Fibroblast of lung (primary cell): ENCODE measurements at regions not wholly inside any gene's neighbourhood (a gene's known extent, or its start where the extent isn't known, plus 50 kb on each side); places are given as distances from the start of the nearest gene placed in this dataset.

ENCODE experiments used
- DNase-seq, 2 donors: peaks; one replicate each; pipeline versions ENCODE4 v3.0.0 to v3.0.0-alpha.2; 2010; ENCODE audit warnings: low read depth in 2 of 2
- H2AFZ ChIP-seq: 2 replicates; pipeline ENCODE4 v1.5.1; 2012; ENCODE audit warnings: low read length, control low read depth, inconsistent platforms
- H3K27ac ChIP-seq: 2 replicates; pipeline ENCODE4 v1.5.1; 2011; ENCODE audit warnings: low read length, control low read depth; ENCODE audit not compliant: insufficient read depth
- H3K27me3 ChIP-seq: 2 replicates; pipeline ENCODE4 v1.5.1; 2011; ENCODE audit warnings: mild to moderate bottlenecking, low read length; ENCODE audit not compliant: control insufficient read depth, insufficient read depth
- H3K36me3 ChIP-seq: 2 replicates; pipeline ENCODE4 v1.5.1; 2011; ENCODE audit warnings: low read length; ENCODE audit not compliant: control insufficient read depth, insufficient read depth
- H3K4me1 ChIP-seq: 2 replicates; pipeline ENCODE4 v1.5.1; 2011; ENCODE audit warnings: low read length; ENCODE audit not compliant: control insufficient read depth, insufficient read depth; ENCODE audit errors: extremely low read depth
- H3K4me2 ChIP-seq: 2 replicates; pipeline ENCODE4 v1.5.1; 2011; ENCODE audit warnings: low read length, control low read depth; ENCODE audit not compliant: insufficient read depth; ENCODE audit errors: extremely low read depth
- H3K4me3 ChIP-seq, 4 experiments: fragments of 200-600 bp in 1 of 4; sonication (generic) in 1 of 4; replicated peaks in 1 of 4; 2 replicates each; pipeline ENCODE4 v1.5.1; 2011 to 2016; ENCODE audit warnings: low read length in 4 of 4, low read depth in 3 of 4, mild to moderate bottlenecking in 3 of 4, control low read depth in 2 of 4, inconsistent platforms in 1 of 4, mixed read lengths in 1 of 4; ENCODE audit not compliant: insufficient read depth in 1 of 4; ENCODE audit errors: control extremely low read depth in 1 of 4
- H3K79me2 ChIP-seq: 2 replicates; pipeline ENCODE4 v1.5.1; 2012; ENCODE audit warnings: mild to moderate bottlenecking, low read length, inconsistent platforms; ENCODE audit not compliant: control insufficient read depth, insufficient read depth
- H3K9ac ChIP-seq: 2 replicates; pipeline ENCODE4 v1.5.1; 2011; ENCODE audit warnings: mild to moderate bottlenecking, low read length, control low read depth; ENCODE audit not compliant: insufficient read depth
- H3K9me3 ChIP-seq: 2 replicates; pipeline ENCODE4 v1.5.1; 2012; ENCODE audit warnings: low read depth, low read length; ENCODE audit not compliant: control insufficient read depth, insufficient read depth
- H4K20me1 ChIP-seq: 2 replicates; pipeline ENCODE4 v1.5.1; 2011; ENCODE audit warnings: low read length; ENCODE audit not compliant: control insufficient read depth, insufficient read depth; ENCODE audit errors: extremely low read depth
- EZH2 ChIP-seq: IDR thresholded peaks from 2 replicates; pipeline ENCODE4 v1.5.1; 2012; ENCODE audit warnings: low read length, control low read depth, mild to moderate bottlenecking; ENCODE audit errors: missing control alignments
- TF ChIP-seq, protein P1 (sequence below), 2 donors: IDR thresholded peaks in 1 of 2; conservative IDR thresholded peaks in 1 of 2; 1 replicate in 1 of 2; 2 replicates in 1 of 2; pipeline ENCODE4 v1.5.1; 2011 to 2012; ENCODE audit warnings: low read length in 2 of 2, control low read depth in 1 of 2, inconsistent platforms in 1 of 2, low read depth in 1 of 2, mild to moderate bottlenecking in 1 of 2

DNA sequence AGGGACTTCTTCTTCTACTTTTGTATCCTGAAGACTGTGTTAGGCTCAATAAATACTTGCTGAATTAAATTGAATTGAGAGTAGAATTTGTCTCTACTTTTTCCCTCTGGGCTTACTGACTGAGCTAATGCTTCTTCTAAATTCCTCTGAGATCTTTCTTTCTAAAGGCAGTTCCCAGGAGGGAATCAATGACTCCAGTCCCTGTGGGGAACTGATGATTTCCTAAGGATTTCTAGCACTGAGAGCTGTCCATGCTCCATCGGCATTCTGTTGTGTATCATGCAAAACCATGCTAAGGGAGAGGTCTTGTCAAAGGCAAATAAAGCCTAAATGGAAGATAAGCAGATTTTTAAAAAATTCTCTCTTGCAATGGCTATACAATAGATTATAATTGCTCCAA lies 148.8 kb upstream of the KIRREL3 start:
- Histone ChIP-seq H3K4me2 (no peak overlapping the region), H2AFZ (no peak overlapping the region), H3K27me3 (no peaks in the 10 kb centered on the region), H3K4me3 (no peak overlapping the region), H3K9ac (no peak overlapping the region), H3K36me3 (no peaks in the 10 kb centered on the region), H4K20me1 (no peaks in the 10 kb centered on the region), H3K79me2 (no peaks in the 10 kb centered on the region), H3K4me1 (no peaks in the 10 kb centered on the region), H3K9me3 (no peaks in the 10 kb centered on the region), H3K27ac (no peak overlapping the region)
- no peak for TF ChIP-seq EZH2
- TF ChIP-seq, protein P1, sequence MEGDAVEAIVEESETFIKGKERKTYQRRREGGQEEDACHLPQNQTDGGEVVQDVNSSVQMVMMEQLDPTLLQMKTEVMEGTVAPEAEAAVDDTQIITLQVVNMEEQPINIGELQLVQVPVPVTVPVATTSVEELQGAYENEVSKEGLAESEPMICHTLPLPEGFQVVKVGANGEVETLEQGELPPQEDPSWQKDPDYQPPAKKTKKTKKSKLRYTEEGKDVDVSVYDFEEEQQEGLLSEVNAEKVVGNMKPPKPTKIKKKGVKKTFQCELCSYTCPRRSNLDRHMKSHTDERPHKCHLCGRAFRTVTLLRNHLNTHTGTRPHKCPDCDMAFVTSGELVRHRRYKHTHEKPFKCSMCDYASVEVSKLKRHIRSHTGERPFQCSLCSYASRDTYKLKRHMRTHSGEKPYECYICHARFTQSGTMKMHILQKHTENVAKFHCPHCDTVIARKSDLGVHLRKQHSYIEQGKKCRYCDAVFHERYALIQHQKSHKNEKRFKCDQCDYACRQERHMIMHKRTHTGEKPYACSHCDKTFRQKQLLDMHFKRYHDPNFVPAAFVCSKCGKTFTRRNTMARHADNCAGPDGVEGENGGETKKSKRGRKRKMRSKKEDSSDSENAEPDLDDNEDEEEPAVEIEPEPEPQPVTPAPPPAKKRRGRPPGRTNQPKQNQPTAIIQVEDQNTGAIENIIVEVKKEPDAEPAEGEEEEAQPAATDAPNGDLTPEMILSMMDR (conservative IDR thresholded peaks at IDR 0.05 in 1 of 2, IDR thresholded peaks at IDR 0.05 in 1 of 2; ENCODE audit: low read depth in 1 of 2, low read length in 2 of 2): no peak
- no peak for DNase-seq

GRCh38 chr11:127143251-127143650 lies 142.7 kb upstream of the KIRREL3 start:
- Histone ChIP-seq H4K20me1 (no peaks in the 10 kb centered on the region), H2AFZ (no peak overlapping the region), H3K27ac (no peak overlapping the region), H3K27me3 (no peaks in the 10 kb centered on the region), H3K36me3 (no peaks in the 10 kb centered on the region), H3K4me1 (no peaks in the 10 kb centered on the region), H3K9ac (no peak overlapping the region), H3K9me3 (no peaks in the 10 kb centered on the region), H3K4me3 (no peak overlapping the region), H3K4me2 (no peak overlapping the region), H3K79me2 (no peaks in the 10 kb centered on the region)
- no peak for DNase-seq
- TF ChIP-seq EZH2: no peak
- TF ChIP-seq, protein P1 (conservative IDR thresholded peaks at IDR 0.05 in 1 of 2, IDR thresholded peaks at IDR 0.05 in 1 of 2; ENCODE audit: low read depth in 1 of 2, low read length in 2 of 2): no peak

DNA sequence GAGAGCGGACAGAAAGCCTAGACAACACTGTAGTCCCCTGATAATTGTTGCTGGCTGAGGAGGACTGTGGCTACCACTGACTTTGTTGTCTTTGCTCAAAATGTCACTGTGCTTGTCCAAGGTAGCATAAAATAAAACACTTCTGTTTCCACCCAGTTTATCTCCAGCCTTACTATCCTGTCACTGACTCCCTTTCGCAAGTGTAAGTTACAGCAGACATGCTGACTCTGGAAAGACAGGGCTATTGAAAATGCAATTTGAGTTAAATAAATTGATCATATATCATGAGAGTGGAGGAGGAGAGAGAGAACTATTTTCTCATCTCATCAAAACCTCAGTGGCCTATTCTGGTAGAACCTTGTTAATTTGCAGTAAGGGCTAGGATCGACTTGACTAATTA lies 138.0 kb upstream of the KIRREL3 start:
- no peaks in the 10 kb centered on the region for H3K79me2 ChIP-seq
- no peak overlapping the region for H3K4me2 ChIP-seq
- TF ChIP-seq, protein P1 (conservative IDR thresholded peaks at IDR 0.05 in 1 of 2, IDR thresholded peaks at IDR 0.05 in 1 of 2; ENCODE audit: low read depth in 1 of 2, low read length in 2 of 2): no peak
- no peak for TF ChIP-seq EZH2
- H3K36me3 ChIP-seq: no peaks in the 10 kb centered on the region
- no peaks in the 10 kb centered on the region for H4K20me1 ChIP-seq
- H3K27me3 ChIP-seq: no peaks in the 10 kb centered on the region
- H3K4me3 ChIP-seq: no peak overlapping the region
- H3K27ac ChIP-seq: no peak overlapping the region
- no peak for DNase-seq
- H3K9ac ChIP-seq: no peak overlapping the region
- H2AFZ ChIP-seq: no peak overlapping the region
- no peaks in the 10 kb centered on the region for H3K9me3 ChIP-seq
- no peaks in the 10 kb centered on the region for H3K4me1 ChIP-seq
